GM12878 (cell line): ENCODE measurements at regions not wholly inside any gene's neighbourhood (a gene's known extent, or its start where the extent isn't known, plus 50 kb on each side); places are given as distances from the start of the nearest gene placed in this dataset.

Experiments used
- ATAC-seq: fragments of 200-7000 bp; cut with Tn5 transposase; 3 replicates; pipeline ENCODE4 v1.9.1; 2020; ENCODE audit warnings: mild to moderate bottlenecking, moderate library complexity
- BruUV-seq: library from RNA; stranded (reverse); fragments of 400-500 nt; replicated peaks from 2 replicates; lab custom pipeline; 2021; lab: Mats Ljungman, UMichigan
- CTCF ChIA-PET: fragments of 300-600 bp; sonication (Branson Sonifier 250); formaldehyde crosslinking; extraction: SDS; loops from one replicate; lab custom pipeline; 2021; ENCODE audit warnings: inconsistent platforms; lab: Yijun Ruan, JAX
- POLR2A ChIA-PET: fragments of 350-600 bp; formaldehyde crosslinking; extraction: SDS; loops from one replicate; lab custom pipeline; 2021; ENCODE audit warnings: inconsistent platforms; lab: Charles Lee
- RAD21 ChIA-PET: fragments of 300-600 bp; sonication (Branson Sonifier 250); formaldehyde crosslinking; loops from one replicate; lab custom pipeline; 2023; ENCODE audit warnings: antibody characterized with exemption; ENCODE audit not compliant: unreplicated experiment; lab: Charles Lee
- SMC1A ChIA-PET: fragments of 300-600 bp; sonication (Branson Sonifier 250); formaldehyde crosslinking; loops from one replicate; lab custom pipeline; 2023; ENCODE audit not compliant: unreplicated experiment, uncharacterized antibody; lab: Charles Lee
- DNase-seq: peaks from one replicate; pipeline ENCODE4 v3.0.0-alpha.2; 2011; ENCODE audit warnings: low read depth, low spot score
- FAIRE-seq: peaks from 3 replicates; lab custom pipeline; 2011; peaks lifted over from hg19 to GRCh38; lab: Jason Lieb, UNC
- H2AFZ ChIP-seq: 2 replicates; pipeline ENCODE4 v1.6.0; 2011; ENCODE audit warnings: low read depth, low read length, control low read depth; ENCODE audit not compliant: control insufficient read depth
- H3K27ac ChIP-seq: 2 replicates; pipeline ENCODE4 v1.5.1; 2011; ENCODE audit warnings: control low read depth; ENCODE audit not compliant: control insufficient read depth, insufficient read depth
- H3K27me3 ChIP-seq, 2 experiments: replicated peaks in 1 of 2; 2 replicates each; pipeline versions ENCODE4 v1.6.0 to v1.6.1; 2011; ENCODE audit warnings: low read length in 1 of 2; ENCODE audit not compliant: control insufficient read depth in 2 of 2, insufficient read depth in 2 of 2
- H3K36me3 ChIP-seq, 2 experiments: 2 replicates each; pipeline ENCODE4 v1.5.1; 2011; ENCODE audit warnings: low read length in 1 of 2; ENCODE audit not compliant: control insufficient read depth in 2 of 2, insufficient read depth in 2 of 2
- H3K4me1 ChIP-seq: 2 replicates; pipeline ENCODE4 v1.6.1; 2011; ENCODE audit warnings: mild to moderate bottlenecking, low read length, moderate library complexity, mixed read lengths; ENCODE audit not compliant: control insufficient read depth, insufficient read depth
- H3K4me2 ChIP-seq: 2 replicates; pipeline ENCODE4 v1.6.0; 2011; ENCODE audit warnings: control low read depth; ENCODE audit not compliant: control insufficient read depth, insufficient read depth
- H3K4me3 ChIP-seq: fragments of 200-600 bp; sonication (generic); 2 replicates; pipeline ENCODE4 v1.5.1; 2016
- H3K79me2 ChIP-seq: 2 replicates; pipeline ENCODE4 v1.6.0; 2011; ENCODE audit warnings: low read length; ENCODE audit not compliant: control insufficient read depth, insufficient read depth
- H3K9ac ChIP-seq: 2 replicates; pipeline ENCODE4 v1.8.0; 2011; ENCODE audit warnings: low read length, control low read depth, mixed read lengths; ENCODE audit not compliant: control insufficient read depth, insufficient read depth
- H3K9me3 ChIP-seq: replicated peaks from 3 replicates; pipeline ENCODE4 v1.5.1; 2011; ENCODE audit warnings: mild to moderate bottlenecking, low read length; ENCODE audit not compliant: control insufficient read depth, insufficient read depth
- H4K20me1 ChIP-seq: 2 replicates; pipeline ENCODE4 v1.6.0; 2011; ENCODE audit not compliant: control insufficient read depth, insufficient read depth
- BACH1 ChIP-seq: fragments of 450-650 bp; IDR thresholded peaks from 2 replicates; pipeline ENCODE4 v1.6.1; 2017; ENCODE audit warnings: mild to moderate bottlenecking, borderline replicate concordance
- BCLAF1 ChIP-seq: fragments of 450-650 bp; IDR thresholded peaks from 2 replicates; pipeline ENCODE4 v1.6.1; 2017; ENCODE audit warnings: antibody characterized with exemption, mild to moderate bottlenecking, moderate library complexity
- BHLHE40 ChIP-seq, 2 experiments: fragments of 450-650 bp in 1 of 2; IDR thresholded peaks; 2 replicates each; pipeline ENCODE4 v1.6.1; 2011 to 2017; ENCODE audit warnings: low read depth in 2 of 2, borderline replicate concordance in 1 of 2, improper control_type of control experiment in 1 of 2, low read length in 1 of 2, mild to moderate bottlenecking in 1 of 2
- BMI1 ChIP-seq: fragments of 450-650 bp; IDR thresholded peaks from 2 replicates; pipeline ENCODE4 v1.6.1; 2016; ENCODE audit warnings: mild to moderate bottlenecking, moderate library complexity, borderline replicate concordance
- CBX3 ChIP-seq: fragments of 200-600 bp; sonication (generic); IDR thresholded peaks from 2 replicates; pipeline ENCODE4 v1.6.1; 2016; ENCODE audit warnings: low read depth, borderline replicate concordance
- CHD1 ChIP-seq: IDR thresholded peaks from 2 replicates; pipeline ENCODE4 v1.6.1; 2012; ENCODE audit warnings: low read depth, low read length, improper control_type of control experiment
- CTCF ChIP-seq, 3 experiments: IDR thresholded peaks in 2 of 3; conservative IDR thresholded peaks in 1 of 3; 2 replicates each; pipeline ENCODE4 v1.5.1; 2011; ENCODE audit warnings: low read depth in 3 of 3, low read length in 3 of 3, mild to moderate bottlenecking in 3 of 3, control low read depth in 2 of 3, moderate library complexity in 2 of 3, inconsistent platforms in 1 of 3, mixed read lengths in 1 of 3; ENCODE audit not compliant: control insufficient read depth in 2 of 3, insufficient read depth in 1 of 3; ENCODE audit errors: extremely low read depth in 1 of 3
- IKZF2 ChIP-seq, 2 experiments: fragments of 450-650 bp; IDR thresholded peaks; 2 replicates each; pipeline ENCODE4 v1.6.1; 2017; ENCODE audit warnings: mild to moderate bottlenecking in 2 of 2, moderate library complexity in 2 of 2
- POLR2AphosphoS2 ChIP-seq: IDR thresholded peaks from 2 replicates; pipeline ENCODE4 v1.6.1; 2011; ENCODE audit warnings: low read depth, mild to moderate bottlenecking, low read length, improper control_type of control experiment, moderate library complexity
- SREBF2 ChIP-seq: IDR thresholded peaks from 2 replicates; pipeline ENCODE4 v1.6.1; 2012; ENCODE audit warnings: mild to moderate bottlenecking, low read length
- TCF12 ChIP-seq: IDR thresholded peaks from 2 replicates; pipeline ENCODE4 v1.6.1; 2011; ENCODE audit warnings: low read depth, mild to moderate bottlenecking, low read length
- YY1 ChIP-seq: IDR thresholded peaks from 2 replicates; pipeline ENCODE4 v1.6.1; 2011; ENCODE audit warnings: low read depth, mild to moderate bottlenecking, low read length
- WGBS: methylation state at CpG from one replicate; pipeline ENCODE4 v1.1.6; 2016; ENCODE audit warnings: low lambda C conversion rate; ENCODE audit not compliant: insufficient replicate concordance, insufficient coverage; ENCODE audit errors: missing lambda C conversion rate; 5-methylcytosine and 5-hydroxymethylcytosine counted together
- in situ Hi-C: fragments of 300-500 bp; cut with MboI; formaldehyde crosslinking; loops from 9 replicates; pipeline ENCODE4 v1.14.3; 2018; ENCODE audit warnings: mixed read lengths
- intact Hi-C: fragments of 100-400 bp; cut with micrococcal nuclease; formaldehyde crosslinking; loops from one replicate; pipeline ENCODE4 v1.14.2; 2022; ENCODE audit not compliant: unreplicated experiment
- TF ChIP-seq, protein P1 (sequence below): fragments of 450-650 bp; IDR thresholded peaks from 2 replicates; pipeline ENCODE4 v1.6.1; 2018; ENCODE audit warnings: mild to moderate bottlenecking, low read depth, moderate library complexity; ENCODE audit not compliant: partially characterized antibody
- TF ChIP-seq, protein P2 (sequence below): fragments of 450-650 bp; IDR thresholded peaks from 2 replicates; pipeline ENCODE4 v1.6.1; 2016; ENCODE audit warnings: mild to moderate bottlenecking
- TF ChIP-seq, protein P3 (sequence below): fragments of 150-350 bp; IDR thresholded peaks from 2 replicates; pipeline ENCODE4 v1.6.1; 2014; ENCODE audit warnings: mild to moderate bottlenecking, low read depth, low read length

DNA sequence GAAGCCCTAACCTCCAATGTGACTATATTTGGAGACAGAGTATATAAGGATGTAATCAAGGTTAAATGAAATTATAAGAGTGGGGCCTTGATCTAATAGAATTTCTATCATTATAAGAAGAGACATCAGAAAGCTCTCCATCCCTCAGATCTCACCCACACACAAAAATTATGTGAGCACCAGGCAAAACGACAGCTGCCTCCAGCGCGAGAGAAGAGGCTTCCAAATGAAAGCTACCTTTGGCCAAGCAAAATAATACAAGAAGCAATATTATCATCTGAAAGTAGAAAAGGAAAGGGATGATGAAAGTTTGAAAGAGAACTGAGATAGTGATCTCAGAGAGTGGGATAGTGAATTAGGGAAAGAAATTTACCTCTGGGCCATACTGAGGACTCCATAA, 1192.5 kb downstream of the NXPH1 start:
- H4K20me1 ChIP-seq, result no peaks in the 10 kb centered on the region
- SMC1A ChIA-PET, result no interaction called here
- no peaks in the 10 kb centered on the region for H3K36me3 ChIP-seq
- 79% methylated on average over 3 of the region's 3 CpGs for WGBS
- H3K4me1 ChIP-seq, result no peaks in the 10 kb centered on the region
- DNase-seq (no peak), ATAC-seq (no peak), FAIRE-seq (no peak)
- in situ Hi-C loops (no loop called here), intact Hi-C loops (no loop called here)
- no TSS peak for BruUV-seq
- POLR2A ChIA-PET, result no interaction called here
- CTCF ChIA-PET, result no interaction called here
- no peak overlapping the region for H3K4me3 ChIP-seq
- no peak overlapping the region for H3K27ac ChIP-seq
- H3K4me2 ChIP-seq, result no peak overlapping the region
- no peaks in the 10 kb centered on the region for H3K9me3 ChIP-seq
- no peaks in the 10 kb centered on the region for H3K27me3 ChIP-seq
- H3K79me2 ChIP-seq, result no peaks in the 10 kb centered on the region
- no peak overlapping the region for H2AFZ ChIP-seq
- H3K9ac ChIP-seq, result no peak overlapping the region
- RAD21 ChIA-PET, result no interaction called here
- no peak for TF ChIP-seq BACH1
- TF ChIP-seq, protein P1, sequence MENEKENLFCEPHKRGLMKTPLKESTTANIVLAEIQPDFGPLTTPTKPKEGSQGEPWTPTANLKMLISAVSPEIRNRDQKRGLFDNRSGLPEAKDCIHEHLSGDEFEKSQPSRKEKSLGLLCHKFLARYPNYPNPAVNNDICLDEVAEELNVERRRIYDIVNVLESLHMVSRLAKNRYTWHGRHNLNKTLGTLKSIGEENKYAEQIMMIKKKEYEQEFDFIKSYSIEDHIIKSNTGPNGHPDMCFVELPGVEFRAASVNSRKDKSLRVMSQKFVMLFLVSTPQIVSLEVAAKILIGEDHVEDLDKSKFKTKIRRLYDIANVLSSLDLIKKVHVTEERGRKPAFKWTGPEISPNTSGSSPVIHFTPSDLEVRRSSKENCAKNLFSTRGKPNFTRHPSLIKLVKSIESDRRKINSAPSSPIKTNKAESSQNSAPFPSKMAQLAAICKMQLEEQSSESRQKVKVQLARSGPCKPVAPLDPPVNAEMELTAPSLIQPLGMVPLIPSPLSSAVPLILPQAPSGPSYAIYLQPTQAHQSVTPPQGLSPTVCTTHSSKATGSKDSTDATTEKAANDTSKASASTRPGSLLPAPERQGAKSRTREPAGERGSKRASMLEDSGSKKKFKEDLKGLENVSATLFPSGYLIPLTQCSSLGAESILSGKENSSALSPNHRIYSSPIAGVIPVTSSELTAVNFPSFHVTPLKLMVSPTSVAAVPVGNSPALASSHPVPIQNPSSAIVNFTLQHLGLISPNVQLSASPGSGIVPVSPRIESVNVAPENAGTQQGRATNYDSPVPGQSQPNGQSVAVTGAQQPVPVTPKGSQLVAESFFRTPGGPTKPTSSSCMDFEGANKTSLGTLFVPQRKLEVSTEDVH, result no peak
- TF ChIP-seq BMI1, result no peak
- TF ChIP-seq CTCF (IDR thresholded peaks at IDR 0.05 in 2 of 3, conservative IDR thresholded peaks at IDR 0.05 in 1 of 3; ENCODE audit: control insufficient read depth in 2 of 3, extremely low read depth in 1 of 3, insufficient read depth in 1 of 3, low read depth in 3 of 3, low read length in 3 of 3), result no peak
- TF ChIP-seq IKZF2 (IDR thresholded peaks at IDR 0.05), result no peak
- TF ChIP-seq, protein P2, sequence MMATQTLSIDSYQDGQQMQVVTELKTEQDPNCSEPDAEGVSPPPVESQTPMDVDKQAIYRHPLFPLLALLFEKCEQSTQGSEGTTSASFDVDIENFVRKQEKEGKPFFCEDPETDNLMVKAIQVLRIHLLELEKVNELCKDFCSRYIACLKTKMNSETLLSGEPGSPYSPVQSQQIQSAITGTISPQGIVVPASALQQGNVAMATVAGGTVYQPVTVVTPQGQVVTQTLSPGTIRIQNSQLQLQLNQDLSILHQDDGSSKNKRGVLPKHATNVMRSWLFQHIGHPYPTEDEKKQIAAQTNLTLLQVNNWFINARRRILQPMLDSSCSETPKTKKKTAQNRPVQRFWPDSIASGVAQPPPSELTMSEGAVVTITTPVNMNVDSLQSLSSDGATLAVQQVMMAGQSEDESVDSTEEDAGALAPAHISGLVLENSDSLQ, result no peak
- no peak for TF ChIP-seq BHLHE40 (IDR thresholded peaks at IDR 0.05; ENCODE audit: borderline replicate concordance in 1 of 2, low read depth in 2 of 2, low read length in 1 of 2)
- no peak for TF ChIP-seq POLR2AphosphoS2
- no peak for TF ChIP-seq CHD1
- TF ChIP-seq SREBF2, result no peak
- TF ChIP-seq CBX3, result no peak
- TF ChIP-seq TCF12, result no peak
- TF ChIP-seq, protein P3, sequence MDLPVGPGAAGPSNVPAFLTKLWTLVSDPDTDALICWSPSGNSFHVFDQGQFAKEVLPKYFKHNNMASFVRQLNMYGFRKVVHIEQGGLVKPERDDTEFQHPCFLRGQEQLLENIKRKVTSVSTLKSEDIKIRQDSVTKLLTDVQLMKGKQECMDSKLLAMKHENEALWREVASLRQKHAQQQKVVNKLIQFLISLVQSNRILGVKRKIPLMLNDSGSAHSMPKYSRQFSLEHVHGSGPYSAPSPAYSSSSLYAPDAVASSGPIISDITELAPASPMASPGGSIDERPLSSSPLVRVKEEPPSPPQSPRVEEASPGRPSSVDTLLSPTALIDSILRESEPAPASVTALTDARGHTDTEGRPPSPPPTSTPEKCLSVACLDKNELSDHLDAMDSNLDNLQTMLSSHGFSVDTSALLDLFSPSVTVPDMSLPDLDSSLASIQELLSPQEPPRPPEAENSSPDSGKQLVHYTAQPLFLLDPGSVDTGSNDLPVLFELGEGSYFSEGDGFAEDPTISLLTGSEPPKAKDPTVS, result no peak
- TF ChIP-seq BCLAF1, result no peak
- no peak for TF ChIP-seq YY1
